CD4-positive, alpha-beta T cell (primary cell): ENCODE measurements at regions not wholly inside any gene's neighbourhood (a gene's known extent, or its start where the extent isn't known, plus 50 kb on each side); places are given as distances from the start of the nearest gene placed in this dataset.

Experiments used
- ATAC-seq: fragments of 200-7000 bp; cut with Tn5 transposase; one replicate; pipeline ENCODE4 v1.10.0; 2022; ENCODE audit warnings: mild to moderate bottlenecking; ENCODE audit not compliant: poor library complexity
- CTCF ChIA-PET: fragments of 350-600 bp; sonication (Branson Sonifier 250); formaldehyde crosslinking; loops from one replicate; lab custom pipeline; 2021; ENCODE audit warnings: antibody characterized with exemption, inconsistent platforms; lab: Charles Lee
- POLR2A ChIA-PET: fragments of 350-600 bp; sonication (Branson Sonifier 250); formaldehyde crosslinking; loops from one replicate; lab custom pipeline; 2021; ENCODE audit warnings: antibody characterized with exemption, inconsistent platforms; lab: Charles Lee
- DNase-seq, 14 experiments: peaks; one replicate each; pipeline ENCODE4 v3.0.0-alpha.2; 2013 to 2020; ENCODE audit warnings: mixed read lengths in 2 of 14
- H3K27ac ChIP-seq, 2 donors: one replicate each; pipeline versions ENCODE4 v1.5.1 to v1.7.0; 2013; ENCODE audit warnings: low read length in 2 of 2, low read depth in 1 of 2, mild to moderate bottlenecking in 1 of 2
- H3K27me3 ChIP-seq, 2 experiments: 1 replicate in 1 of 2; 2 replicates in 1 of 2; pipeline versions ENCODE4 v1.6.1 to v1.7.0; 2013; ENCODE audit warnings: low read length in 2 of 2, control low read depth in 1 of 2, mild to moderate bottlenecking in 1 of 2, moderate library complexity in 1 of 2; ENCODE audit not compliant: insufficient read depth in 2 of 2, control insufficient read depth in 1 of 2
- H3K36me3 ChIP-seq: one replicate; pipeline ENCODE4 v1.6.1; 2013; ENCODE audit warnings: low read length, control low read depth; ENCODE audit not compliant: insufficient read depth
- H3K4me1 ChIP-seq: one replicate; pipeline ENCODE4 v1.6.1; 2013; ENCODE audit warnings: low read length, control low read depth; ENCODE audit not compliant: insufficient read depth
- H3K4me3 ChIP-seq: one replicate; pipeline ENCODE4 v1.5.1; 2013; ENCODE audit warnings: mild to moderate bottlenecking, low read length, moderate library complexity
- H3K9me3 ChIP-seq, 2 experiments: 1 replicate in 1 of 2; 2 replicates in 1 of 2; pipeline versions ENCODE4 v1.6.1 to v1.7.0; 2013; ENCODE audit warnings: low read length in 2 of 2, mild to moderate bottlenecking in 2 of 2, control low read depth in 1 of 2, moderate library complexity in 1 of 2; ENCODE audit not compliant: control insufficient read depth in 1 of 2, insufficient read depth in 1 of 2
- H3K27ac Mint-ChIP-seq: one replicate; pipeline ENCODE4 v1.8.0; 2020; ENCODE audit warnings: mixed read lengths
- H3K27me3 Mint-ChIP-seq: one replicate; pipeline ENCODE4 v1.8.0; 2021; ENCODE audit warnings: mixed read lengths
- H3K36me3 Mint-ChIP-seq: one replicate; pipeline ENCODE4 v1.8.0; 2021; ENCODE audit warnings: low read depth, mixed read lengths
- H3K4me1 Mint-ChIP-seq: one replicate; pipeline ENCODE4 v1.8.0; 2021; ENCODE audit warnings: low read depth, mixed read lengths
- H3K4me3 Mint-ChIP-seq: one replicate; pipeline ENCODE4 v1.8.0; 2020; ENCODE audit warnings: mild to moderate bottlenecking, mixed read lengths
- H3K9me3 Mint-ChIP-seq: one replicate; pipeline ENCODE4 v1.8.0; 2020; ENCODE audit warnings: mixed read lengths
- CTCF ChIP-seq: fragments of 200-600 bp; IDR thresholded peaks from one replicate; pipeline ENCODE4 v1.8.0; 2022; ENCODE audit warnings: antibody characterized with exemption, mild to moderate bottlenecking
- intact Hi-C, 2 experiments: fragments of 100-400 bp; cut with DNase I in 1 of 2; cut with micrococcal nuclease in 1 of 2; formaldehyde crosslinking; loops; one replicate each; pipeline versions ENCODE4 v1.15.1 to v1.9.0; 2023 to 2025; cut with DNase I, micrococcal nuclease

GRCh38 chr18:42275138-42275535 lies 320.1 kb downstream of the PIK3C3 start:
- no peak for DNase-seq
- Histone ChIP-seq H3K4me3 (no peak overlapping the region), H3K36me3 (no peaks in the 10 kb centered on the region), H3K9me3 (no peaks in the 10 kb centered on the region), H3K4me1 (no peaks in the 10 kb centered on the region), H3K27ac (no peak overlapping the region), H3K27me3 (no peaks in the 10 kb centered on the region)
- POLR2A ChIA-PET = no interaction called here
- Mint-ChIP-seq H3K9me3 (no peaks in the 10 kb centered on the region), H3K27me3 (no peaks in the 10 kb centered on the region), H3K36me3 (no peaks in the 10 kb centered on the region), H3K4me1 (no peaks in the 10 kb centered on the region), H3K27ac (no peak overlapping the region), H3K4me3 (no peak overlapping the region)
- intact Hi-C loops = no loop called here
- no peak for ATAC-seq
- TF ChIP-seq CTCF = no peak
- CTCF ChIA-PET = no interaction called here

GRCh38 chr18:42275949-42276730 lies 321.1 kb downstream of the PIK3C3 start:
- H3K27ac ChIP-seq = no peak overlapping the region
- Mint-ChIP-seq H3K36me3 (no peaks in the 10 kb centered on the region), H3K4me3 (no peak overlapping the region), H3K9me3 (no peaks in the 10 kb centered on the region), H3K4me1 (no peaks in the 10 kb centered on the region), H3K27ac (no peak overlapping the region), H3K27me3 (no peaks in the 10 kb centered on the region)
- H3K9me3 ChIP-seq = no peaks in the 10 kb centered on the region
- DNase-seq = no peak
- ATAC-seq = no peak
- H3K4me1 ChIP-seq = no peaks in the 10 kb centered on the region
- H3K4me3 ChIP-seq = no peak overlapping the region
- H3K36me3 ChIP-seq = no peaks in the 10 kb centered on the region
- TF ChIP-seq CTCF = no peak
- no peaks in the 10 kb centered on the region for H3K27me3 ChIP-seq
- intact Hi-C loops = no loop called here
- POLR2A ChIA-PET = no interaction called here
- CTCF ChIA-PET = no interaction called here

DNA sequence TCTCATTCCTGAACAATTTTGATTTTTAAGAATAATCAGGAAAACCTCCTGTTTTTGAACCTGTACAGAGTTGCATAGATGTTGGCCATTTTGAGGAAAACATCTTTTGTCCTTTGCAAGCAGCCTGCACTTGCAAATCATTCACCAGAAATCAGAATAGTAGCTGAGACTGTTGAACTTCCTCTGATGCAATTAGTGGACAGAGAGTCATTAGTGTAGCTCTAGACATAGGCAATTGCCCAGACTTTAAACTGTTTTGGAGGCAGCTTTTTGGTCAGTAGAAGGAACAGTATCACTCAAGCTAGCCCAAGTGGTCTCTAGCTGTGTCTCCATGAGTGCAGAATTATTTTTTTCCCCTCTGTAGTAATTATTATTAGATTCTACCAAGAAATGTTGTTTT lies 326.1 kb downstream of the PIK3C3 start:
- no peaks in the 10 kb centered on the region for H3K27me3 Mint-ChIP-seq
- no peaks in the 10 kb centered on the region for H3K4me1 Mint-ChIP-seq
- H3K4me1 ChIP-seq = no peaks in the 10 kb centered on the region
- no peaks in the 10 kb centered on the region for H3K9me3 ChIP-seq
- H3K9me3 Mint-ChIP-seq = no peaks in the 10 kb centered on the region
- POLR2A ChIA-PET = no interaction called here
- CTCF ChIA-PET = interaction anchor here (1.3 kb wide), 1 partner anchor 9 kb away, joined by 3 read pairs; no protein-coding TSS in a partner anchor
- no peak overlapping the region for H3K4me3 ChIP-seq
- H3K36me3 Mint-ChIP-seq = no peaks in the 10 kb centered on the region
- H3K27ac Mint-ChIP-seq = no peak overlapping the region
- no peak for DNase-seq
- intact Hi-C loops = no loop called here
- H3K4me3 Mint-ChIP-seq = no peak overlapping the region
- H3K27me3 ChIP-seq = no peaks in the 10 kb centered on the region
- no peaks in the 10 kb centered on the region for H3K36me3 ChIP-seq
- H3K27ac ChIP-seq = no peak overlapping the region
- TF ChIP-seq CTCF = no peak
- no peak for ATAC-seq
